IMR-90 (cell line): ENCODE measurements at regions not wholly inside any gene's neighbourhood (a gene's known extent, or its start where the extent isn't known, plus 50 kb on each side); places are given as distances from the start of the nearest gene placed in this dataset.

Source experiments
- ATAC-seq: fragments of 200-7000 bp; cut with Tn5 transposase; 2 replicates; pipeline ENCODE4 v1.9.1; 2020; ENCODE audit warnings: low read depth, mild to moderate bottlenecking, moderate library complexity
- BruUV-seq: library from RNA; stranded (reverse); fragments of 400-500 nt; replicated peaks from 2 replicates; lab custom pipeline; 2021; lab: Mats Ljungman, UMichigan
- CTCF ChIA-PET: fragments of 300-600 bp; formaldehyde crosslinking; extraction: SDS; loops from one replicate; lab custom pipeline; 2021; ENCODE audit warnings: antibody characterized with exemption; lab: Yijun Ruan, JAX
- POLR2A ChIA-PET: fragments of 300-600 bp; sonication (Branson Sonifier 250); formaldehyde crosslinking; loops from one replicate; lab custom pipeline; 2022; ENCODE audit warnings: antibody characterized with exemption; ENCODE audit not compliant: unreplicated experiment; lab: Charles Lee
- DNase-seq: peaks from one replicate; pipeline ENCODE4 v3.0.0; 2013
- H2AFZ ChIP-seq: replicated peaks from 2 replicates; pipeline ENCODE3; 2013; ENCODE audit warnings: low read length, mild to moderate bottlenecking; ENCODE audit not compliant: poor library complexity
- H2AK5ac ChIP-seq: 2 replicates; pipeline ENCODE4 v1.6.1; 2013; ENCODE audit warnings: low read depth, low read length, inconsistent platforms
- H2AK9ac ChIP-seq: replicated peaks from 2 replicates; pipeline ENCODE3; 2013; ENCODE audit warnings: mild to moderate bottlenecking, low read depth, low read length, moderate library complexity; ENCODE audit not compliant: poor library complexity
- H2BK120ac ChIP-seq: 2 replicates; pipeline ENCODE4 v1.6.1; 2013; ENCODE audit warnings: low read depth, low read length, inconsistent platforms
- H2BK15ac ChIP-seq: 3 replicates; pipeline ENCODE4 v1.6.1; 2013; ENCODE audit warnings: low read depth, low read length, inconsistent platforms
- H2BK20ac ChIP-seq: 2 replicates; pipeline ENCODE4 v1.6.1; 2013; ENCODE audit warnings: low read depth, mild to moderate bottlenecking, inconsistent platforms, low read length, moderate library complexity
- H2BK5ac ChIP-seq: 2 replicates; pipeline ENCODE4 v1.6.1; 2013; ENCODE audit warnings: mild to moderate bottlenecking, low read depth, low read length, inconsistent platforms; ENCODE audit not compliant: poor library complexity, severe bottlenecking
- H3K14ac ChIP-seq: replicated peaks from 2 replicates; pipeline ENCODE4 v1.6.1; 2013; ENCODE audit warnings: low read depth, low read length, inconsistent platforms
- H3K18ac ChIP-seq: 2 replicates; pipeline ENCODE4 v1.6.1; 2013; ENCODE audit warnings: low read depth, low read length, control low read depth
- H3K23ac ChIP-seq: 2 replicates; pipeline ENCODE4 v1.6.1; 2013; ENCODE audit warnings: low read depth, low read length, inconsistent platforms
- H3K27ac ChIP-seq: 2 replicates; pipeline ENCODE4 v1.5.1; 2013; ENCODE audit warnings: mild to moderate bottlenecking, control low read depth, low read length; ENCODE audit not compliant: insufficient read depth
- H3K27me3 ChIP-seq: 2 replicates; pipeline ENCODE4 v1.6.1; 2013; ENCODE audit warnings: low read length; ENCODE audit not compliant: control insufficient read depth, insufficient read depth
- H3K36me3 ChIP-seq: 2 replicates; pipeline ENCODE4 v1.6.1; 2013; ENCODE audit warnings: low read length, mixed read lengths; ENCODE audit not compliant: control insufficient read depth, insufficient read depth
- H3K4ac ChIP-seq: 2 replicates; pipeline ENCODE4 v1.6.1; 2013; ENCODE audit warnings: low read depth, low read length, inconsistent platforms
- H3K4me1 ChIP-seq: 2 replicates; pipeline ENCODE4 v1.6.1; 2013; ENCODE audit warnings: low read length, mixed read lengths; ENCODE audit not compliant: control insufficient read depth, insufficient read depth
- H3K4me2 ChIP-seq: 2 replicates; pipeline ENCODE4 v1.6.1; 2013; ENCODE audit warnings: low read depth, mild to moderate bottlenecking, control low read depth, low read length, moderate library complexity
- H3K4me3 ChIP-seq: 2 replicates; pipeline ENCODE4 v1.5.1; 2013; ENCODE audit warnings: low read depth, mild to moderate bottlenecking, control low read depth, low read length, moderate library complexity; ENCODE audit not compliant: insufficient read depth
- H3K56ac ChIP-seq: 2 replicates; pipeline ENCODE4 v1.6.1; 2013; ENCODE audit warnings: low read length, inconsistent platforms; ENCODE audit not compliant: insufficient read depth; ENCODE audit errors: extremely low read depth
- H3K79me1 ChIP-seq, 2 experiments: 2 replicates each; pipeline ENCODE4 v1.6.1; 2013; ENCODE audit warnings: low read length in 2 of 2, inconsistent platforms in 1 of 2, low read depth in 1 of 2
- H3K9ac ChIP-seq: 2 replicates; pipeline ENCODE4 v1.6.1; 2013; ENCODE audit warnings: low read depth, low read length, control low read depth
- H3K9me1 ChIP-seq: 2 replicates; pipeline ENCODE4 v1.6.1; 2013; ENCODE audit warnings: low read length, inconsistent platforms; ENCODE audit not compliant: insufficient read depth
- H3K9me3 ChIP-seq: 2 replicates; pipeline ENCODE4 v1.6.1; 2013; ENCODE audit warnings: low read length; ENCODE audit not compliant: control insufficient read depth, insufficient read depth
- H4K20me1 ChIP-seq: 2 replicates; pipeline ENCODE4 v1.6.1; 2013; ENCODE audit warnings: low read length, inconsistent platforms; ENCODE audit not compliant: insufficient read depth
- H4K5ac ChIP-seq: 2 replicates; pipeline ENCODE4 v1.6.1; 2013; ENCODE audit warnings: mild to moderate bottlenecking, low read depth, low read length, control low read depth
- H4K8ac ChIP-seq, 2 experiments: 2 replicates each; pipeline ENCODE4 v1.6.1; 2013; ENCODE audit warnings: low read depth in 2 of 2, low read length in 2 of 2, control low read depth in 1 of 2, inconsistent platforms in 1 of 2
- H4K91ac ChIP-seq: 2 replicates; pipeline ENCODE4 v1.6.1; 2013; ENCODE audit warnings: low read depth, low read length, inconsistent platforms; ENCODE audit not compliant: insufficient read depth
- BHLHE40 ChIP-seq: fragments of 150-350 bp; IDR thresholded peaks from 2 replicates; pipeline ENCODE4 v1.6.1; 2016; ENCODE audit warnings: mild to moderate bottlenecking, low read depth, low read length
- CEBPB ChIP-seq: IDR thresholded peaks from 2 replicates; pipeline ENCODE4 v1.6.1; 2012; ENCODE audit warnings: low read depth, low read length, improper control_type of control experiment
- WGBS, 2 experiments: methylation state at CpG; one replicate each; pipeline versions ENCODE4 v1.1.5 to v1.1.7; 2013; ENCODE audit warnings: missing lambda C conversion rate in 2 of 2; ENCODE audit not compliant: insufficient read length in 1 of 2; ENCODE audit errors: extremely low coverage in 2 of 2; 5-methylcytosine and 5-hydroxymethylcytosine counted together
- dilution Hi-C: fragments of 300-500 bp; cut with HindIII; formaldehyde crosslinking; loops from one replicate; pipeline ENCODE4 v1.14.3; 2018; ENCODE audit warnings: low sequenced_read_pairs; ENCODE audit not compliant: unreplicated experiment
- in situ Hi-C: fragments of 300-500 bp; cut with MboI; formaldehyde crosslinking; loops from 3 replicates; pipeline ENCODE4 v1.14.3; 2019; ENCODE audit warnings: low sequenced_read_pairs, inconsistent platforms, mixed read lengths
- intact Hi-C: fragments of 100-400 bp; cut with micrococcal nuclease; formaldehyde crosslinking; loops from 2 replicates; pipeline ENCODE4 v1.10.0; 2022

- no peak overlapping the region for H3K27ac ChIP-seq
- no peak overlapping the region for H2BK120ac ChIP-seq
- H4K8ac ChIP-seq, result no peak overlapping the region; a peak in 1 of 4 replicates
- no peak overlapping the region for H3K14ac ChIP-seq
- no peaks in the 10 kb centered on the region for H3K79me1 ChIP-seq
- intact Hi-C loops (no loop called here), in situ Hi-C loops (no loop called here), dilution Hi-C loops (no loop called here)
- H4K5ac ChIP-seq, result peak overlapping the region; percentile 87; the same call in 1 of the 2 replicates
- peak overlapping the region; percentile 90; the same call in 1 of the 2 replicates for H3K18ac ChIP-seq
- H4K20me1 ChIP-seq, result no peaks in the 10 kb centered on the region
- ATAC-seq (peak; percentile 68), DNase-seq (peak; percentile 5)
- WGBS, 2 experiments, result no CpG with 5 or more reads among the region's 1 CpG
- no peak overlapping the region for H3K4me3 ChIP-seq
- POLR2A ChIA-PET, result no interaction called here
- TF ChIP-seq BHLHE40, result no peak
- TF ChIP-seq CEBPB, result peak; percentile 93
- no peak overlapping the region for H2AK5ac ChIP-seq
- no peak overlapping the region for H2AK9ac ChIP-seq
- CTCF ChIA-PET, result no interaction called here
- no peak overlapping the region for H3K9ac ChIP-seq
- BruUV-seq, result no TSS peak
- H3K36me3 ChIP-seq, result no peaks in the 10 kb centered on the region
- H3K56ac ChIP-seq, result no peak overlapping the region
- H3K9me3 ChIP-seq, result no peaks in the 10 kb centered on the region; the same call in 1 of the 2 replicates
- H3K4ac ChIP-seq, result no peak overlapping the region
- H3K9me1 ChIP-seq, result no peaks in the 10 kb centered on the region; the same call in 1 of the 2 replicates
- H2BK5ac ChIP-seq, result no peak overlapping the region
- no peak overlapping the region for H2BK15ac ChIP-seq
- H2BK20ac ChIP-seq, result no peak overlapping the region
- no peak overlapping the region for H4K91ac ChIP-seq
- no peak overlapping the region for H2AFZ ChIP-seq
- peaks cover 3% of the 10 kb centered on the region for H3K4me1 ChIP-seq
- no peak overlapping the region for H3K23ac ChIP-seq
- H3K4me2 ChIP-seq, result no peak overlapping the region; the same call in 1 of the 2 replicates
- H3K27me3 ChIP-seq, result no peaks in the 10 kb centered on the region
Measured at GRCh38 chr7:84549409-84549808, 354.8 kb upstream of the SEMA3A start.
